ENCODE measurements at regions not wholly inside any gene's neighbourhood (a gene's known extent, or its start where the extent isn't known, plus 50 kb on each side); places are given as distances from the start of the nearest gene placed in this dataset.
A peak's percentile ranks its signal among the peaks of the same experiment; 100 is the strongest.

- no peaks in the 10 kb centered on the region for H3K4me1 ChIP-seq (ENCODE audit: control insufficient read depth in 3 of 3, insufficient read depth in 2 of 3, low read depth in 1 of 3, low read length in 2 of 3)
- H3K9me3 ChIP-seq (ENCODE audit: control insufficient read depth in 2 of 2, insufficient read depth in 1 of 2, low read depth in 1 of 2, low read length in 1 of 2) = peaks cover 0 to 12% of the 10 kb centered on the region in 2 donors
- no peak overlapping the region for H3K27ac ChIP-seq (ENCODE audit: low read depth in 1 of 3, low read length in 2 of 3)
- DNase-seq (no peak), FAIRE-seq (no peak)
- 53 to 86% (median 84%) methylated on average over 2 of the region's 2 CpGs for WGBS, 3 donors
- H3K27me3 ChIP-seq (ENCODE audit: control insufficient read depth in 3 of 3, insufficient read depth in 3 of 3, low read length in 3 of 3) = peaks cover 0 to 2% (median 2%) of the 10 kb centered on the region in 3 donors
- H3K36me3 ChIP-seq (ENCODE audit: control insufficient read depth in 3 of 3, insufficient read depth in 2 of 3, low read depth in 1 of 3, low read length in 3 of 3) = no peaks in the 10 kb centered on the region
- H3K4me3 ChIP-seq (ENCODE audit: low read depth in 1 of 3, low read length in 3 of 3) = no peak overlapping the region
Observed at GRCh38 chr5:62197697-62198096, 108.3 kb upstream of the KIF2A start.

GRCh38 chr5:62198421-62198820 is 107.6 kb upstream of the KIF2A start:
- H3K27ac ChIP-seq (ENCODE audit: low read depth in 1 of 3, low read length in 2 of 3) = no peak overlapping the region
- FAIRE-seq = no peak
- H3K4me3 ChIP-seq (ENCODE audit: low read depth in 1 of 3, low read length in 3 of 3) = no peak overlapping the region
- no peaks in the 10 kb centered on the region for H3K36me3 ChIP-seq (ENCODE audit: control insufficient read depth in 3 of 3, insufficient read depth in 2 of 3, low read depth in 1 of 3, low read length in 3 of 3)
- H3K9me3 ChIP-seq (ENCODE audit: control insufficient read depth in 2 of 2, insufficient read depth in 1 of 2, low read depth in 1 of 2, low read length in 1 of 2) = peaks cover 0 to 5% of the 10 kb centered on the region in 2 donors
- peaks cover 0 to 2% (median 2%) of the 10 kb centered on the region in 3 donors for H3K27me3 ChIP-seq (ENCODE audit: control insufficient read depth in 3 of 3, insufficient read depth in 3 of 3, low read length in 3 of 3)
- WGBS, 3 donors = 73 to 79% (median 76%) methylated on average over 2 of the region's 2 CpGs
- DNase-seq = no peak
- no peaks in the 10 kb centered on the region for H3K4me1 ChIP-seq (ENCODE audit: control insufficient read depth in 3 of 3, insufficient read depth in 2 of 3, low read depth in 1 of 3, low read length in 2 of 3)

GRCh38 chr5:62199792-62200716 is 106.0 kb upstream of the KIF2A start:
- DNase-seq (no peak), FAIRE-seq (no peak)
- Histone ChIP-seq H3K9me3 (ENCODE audit: control insufficient read depth in 2 of 2, insufficient read depth in 1 of 2, low read depth in 1 of 2, low read length in 1 of 2) (no peaks in the 10 kb centered on the region), H3K4me1 (ENCODE audit: control insufficient read depth in 3 of 3, insufficient read depth in 2 of 3, low read depth in 1 of 3, low read length in 2 of 3) (no peaks in the 10 kb centered on the region), H3K4me3 (ENCODE audit: low read depth in 1 of 3, low read length in 3 of 3) (no peak overlapping the region), H3K27ac (ENCODE audit: low read depth in 1 of 3, low read length in 2 of 3) (no peak overlapping the region), H3K27me3 (ENCODE audit: control insufficient read depth in 3 of 3, insufficient read depth in 3 of 3, low read length in 3 of 3) (peaks cover 0 to 2% (median 2%) of the 10 kb centered on the region in 3 donors), H3K36me3 (ENCODE audit: control insufficient read depth in 3 of 3, insufficient read depth in 2 of 3, low read depth in 1 of 3, low read length in 3 of 3) (no peaks in the 10 kb centered on the region)
- 65 to 69% (median 67%) methylated on average over 7 of the region's 7 CpGs for WGBS, 3 donors

GRCh38 chr5:62206150-62206829 is 99.7 kb upstream of the KIF2A start:
- Histone ChIP-seq H3K4me1 (ENCODE audit: control insufficient read depth in 3 of 3, insufficient read depth in 2 of 3, low read depth in 1 of 3, low read length in 2 of 3) (no peaks in the 10 kb centered on the region), H3K36me3 (ENCODE audit: control insufficient read depth in 3 of 3, insufficient read depth in 2 of 3, low read depth in 1 of 3, low read length in 3 of 3) (no peaks in the 10 kb centered on the region), H3K9me3 (ENCODE audit: control insufficient read depth in 2 of 2, insufficient read depth in 1 of 2, low read depth in 1 of 2, low read length in 1 of 2) (no peaks in the 10 kb centered on the region), H3K27me3 (ENCODE audit: control insufficient read depth in 3 of 3, insufficient read depth in 3 of 3, low read length in 3 of 3) (peaks cover 0 to 3% (median 0%) of the 10 kb centered on the region in 3 donors), H3K4me3 (ENCODE audit: low read depth in 1 of 3, low read length in 3 of 3) (no peak overlapping the region), H3K27ac (ENCODE audit: low read depth in 1 of 3, low read length in 2 of 3) (no peak overlapping the region)
- FAIRE-seq (no peak), DNase-seq (peak in 1 of 2 donors; percentile 24)
- 54 to 65% (median 55%) methylated on average over 9 of the region's 9 CpGs for WGBS, 3 donors

GRCh38 chr5:62208218-62208852 is 97.7 kb upstream of the KIF2A start:
- DNase-seq (no peak), FAIRE-seq (no peak)
- H3K9me3 ChIP-seq (ENCODE audit: control insufficient read depth in 2 of 2, insufficient read depth in 1 of 2, low read depth in 1 of 2, low read length in 1 of 2) = no peaks in the 10 kb centered on the region
- no peak overlapping the region for H3K27ac ChIP-seq (ENCODE audit: low read depth in 1 of 3, low read length in 2 of 3)
- H3K4me1 ChIP-seq (ENCODE audit: control insufficient read depth in 3 of 3, insufficient read depth in 2 of 3, low read depth in 1 of 3, low read length in 2 of 3) = no peaks in the 10 kb centered on the region
- peaks cover 0 to 3% (median 0%) of the 10 kb centered on the region in 3 donors for H3K27me3 ChIP-seq (ENCODE audit: control insufficient read depth in 3 of 3, insufficient read depth in 3 of 3, low read length in 3 of 3)
- no peaks in the 10 kb centered on the region for H3K36me3 ChIP-seq (ENCODE audit: control insufficient read depth in 3 of 3, insufficient read depth in 2 of 3, low read depth in 1 of 3, low read length in 3 of 3)
- no peak overlapping the region for H3K4me3 ChIP-seq (ENCODE audit: low read depth in 1 of 3, low read length in 3 of 3)
- WGBS, 3 donors = 58 to 70% (median 59%) methylated on average over 10 of the region's 10 CpGs

DNA sequence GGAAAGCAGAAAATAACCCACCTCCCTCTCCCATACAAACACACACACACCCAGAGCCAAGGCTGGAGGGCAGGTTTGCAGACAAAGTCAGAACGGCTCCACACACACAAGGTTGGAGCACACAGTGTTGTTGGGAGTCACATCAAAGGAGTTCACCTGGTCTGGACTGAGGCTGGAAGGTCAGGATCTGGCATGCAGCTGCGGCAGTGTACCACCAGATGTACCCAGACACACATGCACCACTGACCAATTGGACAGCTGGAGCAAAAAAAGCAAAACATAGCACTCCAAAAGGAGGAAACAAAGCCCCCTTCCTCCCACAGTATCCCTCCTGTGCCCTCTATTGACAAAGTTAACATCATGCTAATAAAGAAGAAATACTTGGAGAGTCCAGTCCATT is 94.6 kb upstream of the KIF2A start:
- FAIRE-seq (no peak), DNase-seq (no peak)
- Histone ChIP-seq H3K4me3 (ENCODE audit: low read depth in 1 of 3, low read length in 3 of 3) (no peak overlapping the region), H3K4me1 (ENCODE audit: control insufficient read depth in 3 of 3, insufficient read depth in 2 of 3, low read depth in 1 of 3, low read length in 2 of 3) (no peaks in the 10 kb centered on the region), H3K27ac (ENCODE audit: low read depth in 1 of 3, low read length in 2 of 3) (no peak overlapping the region), H3K36me3 (ENCODE audit: control insufficient read depth in 3 of 3, insufficient read depth in 2 of 3, low read depth in 1 of 3, low read length in 3 of 3) (no peaks in the 10 kb centered on the region), H3K9me3 (ENCODE audit: control insufficient read depth in 2 of 2, insufficient read depth in 1 of 2, low read depth in 1 of 2, low read length in 1 of 2) (no peaks in the 10 kb centered on the region), H3K27me3 (ENCODE audit: control insufficient read depth in 3 of 3, insufficient read depth in 3 of 3, low read length in 3 of 3) (peaks cover 0 to 3% (median 0%) of the 10 kb centered on the region in 3 donors)
- 76 to 87% (median 79%) methylated on average over 2 of the region's 2 CpGs for WGBS, 3 donors

GRCh38 chr5:62212648-62213047 is 93.4 kb upstream of the KIF2A start:
- DNase-seq (no peak), FAIRE-seq (no peak)
- no peaks in the 10 kb centered on the region for H3K9me3 ChIP-seq (ENCODE audit: control insufficient read depth in 2 of 2, insufficient read depth in 1 of 2, low read depth in 1 of 2, low read length in 1 of 2)
- no peak overlapping the region for H3K27ac ChIP-seq (ENCODE audit: low read depth in 1 of 3, low read length in 2 of 3)
- no peak overlapping the region for H3K4me3 ChIP-seq (ENCODE audit: low read depth in 1 of 3, low read length in 3 of 3)
- H3K4me1 ChIP-seq (ENCODE audit: control insufficient read depth in 3 of 3, insufficient read depth in 2 of 3, low read depth in 1 of 3, low read length in 2 of 3) = no peaks in the 10 kb centered on the region
- H3K36me3 ChIP-seq (ENCODE audit: control insufficient read depth in 3 of 3, insufficient read depth in 2 of 3, low read depth in 1 of 3, low read length in 3 of 3) = no peaks in the 10 kb centered on the region
- H3K27me3 ChIP-seq (ENCODE audit: control insufficient read depth in 3 of 3, insufficient read depth in 3 of 3, low read length in 3 of 3) = peaks cover 0 to 3% (median 0%) of the 10 kb centered on the region in 3 donors
- 94 to 98% (median 96%) methylated on average over 3 of the region's 3 CpGs for WGBS, 3 donors

DNA sequence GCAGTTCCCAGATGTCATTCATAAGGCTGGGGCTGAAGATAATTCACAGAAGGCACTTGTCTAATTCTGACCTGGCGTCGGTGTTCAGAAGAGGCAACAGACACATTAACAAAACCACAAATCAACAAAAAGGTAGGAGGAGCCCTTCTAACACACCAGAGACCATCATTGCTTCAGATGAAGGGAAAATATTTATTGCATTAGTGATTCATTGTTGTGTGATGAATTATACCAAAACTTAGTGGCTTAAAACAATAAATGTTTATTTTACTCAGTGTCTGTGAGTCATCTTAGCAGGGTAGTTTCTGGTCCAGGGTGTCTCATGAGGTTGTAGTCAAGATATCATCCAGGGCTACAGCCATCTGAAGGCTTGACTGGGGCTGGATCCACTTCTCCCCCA is 91.3 kb upstream of the KIF2A start:
- no peak overlapping the region for H3K4me3 ChIP-seq (ENCODE audit: low read depth in 1 of 3, low read length in 3 of 3)
- no peaks in the 10 kb centered on the region for H3K36me3 ChIP-seq (ENCODE audit: control insufficient read depth in 3 of 3, insufficient read depth in 2 of 3, low read depth in 1 of 3, low read length in 3 of 3)
- no peaks in the 10 kb centered on the region for H3K4me1 ChIP-seq (ENCODE audit: control insufficient read depth in 3 of 3, insufficient read depth in 2 of 3, low read depth in 1 of 3, low read length in 2 of 3)
- DNase-seq = no peak
- H3K27ac ChIP-seq (ENCODE audit: low read depth in 1 of 3, low read length in 2 of 3) = no peak overlapping the region
- 54 to 86% (median 70%) methylated on average over 2 of the region's 2 CpGs for WGBS, 3 donors
- peaks cover 0 to 3% (median 0%) of the 10 kb centered on the region in 3 donors for H3K27me3 ChIP-seq (ENCODE audit: control insufficient read depth in 3 of 3, insufficient read depth in 3 of 3, low read length in 3 of 3)
- no peaks in the 10 kb centered on the region for H3K9me3 ChIP-seq (ENCODE audit: control insufficient read depth in 2 of 2, insufficient read depth in 1 of 2, low read depth in 1 of 2, low read length in 1 of 2)
- FAIRE-seq = no peak

All from small intestine (tissue), 7 donors.